SK-N-SH treated with all-trans-retinoic acid at 6 μM for 48 hours (cell line): ENCODE measurements at regions not wholly inside any gene's neighbourhood (a gene's known extent, or its start where the extent isn't known, plus 50 kb on each side); places are given as distances from the start of the nearest gene placed in this dataset.

Experiments used
- ATAC-seq: fragments of 200-7000 bp; cut with Tn5 transposase; 3 replicates; pipeline ENCODE4 v1.9.1; 2020; ENCODE audit warnings: mild to moderate bottlenecking, moderate library complexity
- ARNTL ChIP-seq: fragments of 450-650 bp; formaldehyde crosslinking; IDR thresholded peaks from 2 replicates; pipeline ENCODE4 v1.5.0; 2020; ENCODE audit warnings: low read depth, mild to moderate bottlenecking, moderate library complexity, borderline replicate concordance
- BACH2 ChIP-seq: fragments of 250-450 bp; sonication (Bioruptor Pico); IDR thresholded peaks from 2 replicates; pipeline ENCODE4 v1.9.0; 2021; ENCODE audit warnings: mild to moderate bottlenecking, borderline replicate concordance
- CSDC2 ChIP-seq: fragments of 250-450 bp; sonication (Bioruptor Pico); IDR thresholded peaks from 2 replicates; pipeline ENCODE4 v1.5.0; 2020; ENCODE audit warnings: mild to moderate bottlenecking, moderate library complexity
- ESRRG ChIP-seq: fragments of 250-450 bp; sonication (Bioruptor Pico); IDR thresholded peaks from 2 replicates; pipeline ENCODE4 v1.6.1; 2021; ENCODE audit warnings: mild to moderate bottlenecking
- GLIS3 ChIP-seq: fragments of 250-450 bp; sonication (Bioruptor Pico); IDR thresholded peaks from 2 replicates; pipeline ENCODE4 v1.5.0; 2020; ENCODE audit warnings: mild to moderate bottlenecking, moderate library complexity
- ISL1 ChIP-seq: fragments of 250-450 bp; sonication (Bioruptor Pico); IDR thresholded peaks from 2 replicates; pipeline ENCODE4 v2.1.2; 2022; ENCODE audit warnings: mild to moderate bottlenecking, moderate library complexity
- OSR1 ChIP-seq: fragments of 250-450 bp; sonication (Bioruptor Pico); IDR thresholded peaks from 2 replicates; pipeline ENCODE4 v1.8.0; 2022; ENCODE audit warnings: moderate library complexity, mild to moderate bottlenecking, inconsistent platforms
- SNAI2 ChIP-seq: fragments of 250-450 bp; sonication (Bioruptor Pico); IDR thresholded peaks from 2 replicates; pipeline ENCODE4 v1.5.0; 2020; ENCODE audit warnings: mild to moderate bottlenecking, moderate library complexity
- TCF4 ChIP-seq: fragments of 250-450 bp; sonication (Bioruptor Pico); IDR thresholded peaks from 2 replicates; pipeline ENCODE4 v1.8.0; 2021; ENCODE audit warnings: mild to moderate bottlenecking, moderate library complexity, borderline replicate concordance
- TOX ChIP-seq: fragments of 250-450 bp; sonication (Bioruptor Pico); IDR thresholded peaks from 2 replicates; pipeline ENCODE4 v1.8.0; 2021; ENCODE audit warnings: mild to moderate bottlenecking, moderate library complexity, borderline replicate concordance
- ZFP3 ChIP-seq: fragments of 250-450 bp; sonication (Bioruptor Pico); IDR thresholded peaks from 2 replicates; pipeline ENCODE4 v1.5.0; 2020; ENCODE audit warnings: mild to moderate bottlenecking, moderate library complexity
- ZFP30 ChIP-seq: fragments of 450-650 bp; formaldehyde crosslinking; IDR thresholded peaks from 2 replicates; pipeline ENCODE4 v1.5.0; 2022; ENCODE audit warnings: mild to moderate bottlenecking, moderate library complexity
- TF ChIP-seq, protein P1 (sequence below): fragments of 250-450 bp; sonication (Bioruptor Pico); IDR thresholded peaks from 2 replicates; pipeline ENCODE4 v1.8.0; 2020; ENCODE audit warnings: mild to moderate bottlenecking, moderate library complexity, borderline replicate concordance
- TF ChIP-seq, protein P2 (sequence below): fragments of 250-450 bp; sonication (Bioruptor Pico); IDR thresholded peaks from 2 replicates; pipeline ENCODE4 v1.8.0; 2021; ENCODE audit warnings: low read depth, mild to moderate bottlenecking, moderate library complexity, borderline replicate concordance
- TF ChIP-seq, protein P3 (sequence below): fragments of 250-450 bp; sonication (Bioruptor Pico); IDR thresholded peaks from 2 replicates; pipeline ENCODE4 v1.5.1; 2021; ENCODE audit warnings: mild to moderate bottlenecking, moderate library complexity
- TF ChIP-seq, protein P4 (sequence below): fragments of 250-450 bp; sonication (Bioruptor Pico); IDR thresholded peaks from 2 replicates; pipeline ENCODE4 v1.5.0; 2020; ENCODE audit warnings: mild to moderate bottlenecking, moderate library complexity
- TF ChIP-seq, protein P5 (sequence below): fragments of 250-450 bp; sonication (Bioruptor Pico); IDR thresholded peaks from 2 replicates; pipeline ENCODE4 v1.5.1; 2020; ENCODE audit warnings: low read depth, mild to moderate bottlenecking, moderate library complexity

DNA sequence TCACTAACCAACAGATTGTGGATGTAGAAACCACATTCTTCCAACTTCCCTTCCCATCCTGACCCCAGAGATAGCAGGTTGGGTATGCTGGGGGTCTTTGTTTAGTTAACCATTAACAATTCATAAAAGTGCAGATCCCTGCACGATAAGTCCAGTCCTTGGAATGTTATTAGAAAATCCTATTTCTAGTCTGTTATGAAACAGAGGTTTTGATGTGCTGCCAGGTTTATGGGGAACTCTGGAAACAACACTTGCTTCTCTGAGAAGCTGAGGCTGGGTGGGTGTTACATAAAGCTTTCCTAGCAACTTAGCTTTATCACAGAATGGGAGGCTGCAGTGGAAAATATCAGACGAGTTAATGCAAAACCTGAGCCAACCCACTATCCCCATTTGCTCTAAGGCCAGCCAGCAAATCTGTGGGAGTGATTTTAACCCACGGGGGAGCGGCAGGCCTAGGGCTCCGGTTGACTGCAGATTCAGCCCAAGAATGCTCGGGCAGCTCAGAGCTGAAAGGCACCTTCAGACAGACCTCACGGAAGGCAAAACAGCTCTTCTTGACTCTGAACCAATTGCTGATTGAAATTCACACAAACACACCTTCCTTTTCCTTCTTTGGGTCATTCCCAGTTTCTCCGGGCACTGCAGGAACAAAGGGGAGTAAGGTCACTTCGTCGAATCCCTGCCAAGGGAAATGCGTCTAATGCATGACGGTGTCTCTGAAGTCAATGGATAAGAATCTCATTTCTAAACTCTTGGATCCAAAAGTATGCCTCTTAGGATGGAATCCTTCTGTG is 111.7 kb upstream of the IRF2BP2 start:
- ATAC-seq: no peak
- TF ChIP-seq, protein P1, sequence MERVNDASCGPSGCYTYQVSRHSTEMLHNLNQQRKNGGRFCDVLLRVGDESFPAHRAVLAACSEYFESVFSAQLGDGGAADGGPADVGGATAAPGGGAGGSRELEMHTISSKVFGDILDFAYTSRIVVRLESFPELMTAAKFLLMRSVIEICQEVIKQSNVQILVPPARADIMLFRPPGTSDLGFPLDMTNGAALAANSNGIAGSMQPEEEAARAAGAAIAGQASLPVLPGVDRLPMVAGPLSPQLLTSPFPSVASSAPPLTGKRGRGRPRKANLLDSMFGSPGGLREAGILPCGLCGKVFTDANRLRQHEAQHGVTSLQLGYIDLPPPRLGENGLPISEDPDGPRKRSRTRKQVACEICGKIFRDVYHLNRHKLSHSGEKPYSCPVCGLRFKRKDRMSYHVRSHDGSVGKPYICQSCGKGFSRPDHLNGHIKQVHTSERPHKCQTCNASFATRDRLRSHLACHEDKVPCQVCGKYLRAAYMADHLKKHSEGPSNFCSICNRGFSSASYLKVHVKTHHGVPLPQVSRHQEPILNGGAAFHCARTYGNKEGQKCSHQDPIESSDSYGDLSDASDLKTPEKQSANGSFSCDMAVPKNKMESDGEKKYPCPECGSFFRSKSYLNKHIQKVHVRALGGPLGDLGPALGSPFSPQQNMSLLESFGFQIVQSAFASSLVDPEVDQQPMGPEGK (CRISPR knock-in tag): no peak
- TF ChIP-seq TOX (CRISPR knock-in tag) (no peak), ZFP30 (no peak), ESRRG (no peak), ZFP3 (peak; percentile 14; the same call in 1 of the 2 replicates), SNAI2 (CRISPR knock-in tag) (no peak), ISL1 (no peak), TCF4 (no peak), BACH2 (CRISPR knock-in tag) (no peak), GLIS3 (no peak)
- TF ChIP-seq, protein P2, sequence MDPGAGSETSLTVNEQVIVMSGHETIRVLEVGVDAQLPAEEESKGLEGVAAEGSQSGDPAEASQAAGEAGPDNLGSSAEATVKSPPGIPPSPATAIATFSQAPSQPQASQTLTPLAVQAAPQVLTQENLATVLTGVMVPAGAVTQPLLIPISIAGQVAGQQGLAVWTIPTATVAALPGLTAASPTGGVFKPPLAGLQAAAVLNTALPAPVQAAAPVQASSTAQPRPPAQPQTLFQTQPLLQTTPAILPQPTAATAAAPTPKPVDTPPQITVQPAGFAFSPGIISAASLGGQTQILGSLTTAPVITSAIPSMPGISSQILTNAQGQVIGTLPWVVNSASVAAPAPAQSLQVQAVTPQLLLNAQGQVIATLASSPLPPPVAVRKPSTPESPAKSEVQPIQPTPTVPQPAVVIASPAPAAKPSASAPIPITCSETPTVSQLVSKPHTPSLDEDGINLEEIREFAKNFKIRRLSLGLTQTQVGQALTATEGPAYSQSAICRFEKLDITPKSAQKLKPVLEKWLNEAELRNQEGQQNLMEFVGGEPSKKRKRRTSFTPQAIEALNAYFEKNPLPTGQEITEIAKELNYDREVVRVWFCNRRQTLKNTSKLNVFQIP (CRISPR knock-in tag): peak; percentile 76; the same call in 1 of the 2 replicates

DNA sequence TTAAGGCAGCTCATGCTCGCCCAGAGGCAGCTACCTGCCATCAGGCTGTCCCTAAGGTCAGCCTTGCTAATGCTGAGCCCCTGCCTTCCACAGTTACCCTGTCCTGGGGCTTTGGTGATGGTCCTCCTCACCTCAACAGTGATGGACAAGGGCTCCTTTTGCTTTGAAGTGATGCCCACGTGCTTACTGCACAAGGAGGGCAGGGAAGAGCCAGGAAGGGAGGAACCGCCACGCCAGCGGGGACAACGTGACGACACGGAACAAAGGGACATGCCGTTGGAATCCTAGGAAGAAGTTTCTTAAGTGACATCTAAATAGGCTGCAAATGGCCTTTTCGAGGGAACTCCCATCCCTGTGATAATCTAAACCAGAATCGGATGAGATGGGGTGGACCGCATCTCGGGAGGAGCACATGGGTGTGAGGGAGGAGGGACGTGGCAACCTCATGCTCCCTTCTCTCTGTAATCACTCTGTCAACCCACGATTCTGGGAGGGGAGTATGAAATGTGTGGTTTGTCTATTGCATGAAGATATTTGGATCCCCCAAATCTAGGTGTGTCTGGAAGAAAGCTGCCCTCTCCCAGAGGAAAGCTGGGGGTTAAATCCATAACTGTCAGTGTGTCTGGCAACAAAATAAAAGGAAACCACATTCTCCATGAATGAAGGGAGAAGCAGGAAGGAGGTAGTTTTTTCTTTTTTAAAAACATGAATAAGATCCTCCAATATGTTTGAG is 110.9 kb upstream of the IRF2BP2 start:
- ATAC-seq: no peak
- TF ChIP-seq, protein P2 (CRISPR knock-in tag): no peak
- TF ChIP-seq ZFP30 (no peak), ARNTL (no peak), OSR1 (CRISPR knock-in tag) (no peak), ISL1 (no peak), TCF4 (no peak), BACH2 (CRISPR knock-in tag) (no peak), TOX (CRISPR knock-in tag) (no peak), CSDC2 (CRISPR knock-in tag) (no peak)
- TF ChIP-seq, protein P3, sequence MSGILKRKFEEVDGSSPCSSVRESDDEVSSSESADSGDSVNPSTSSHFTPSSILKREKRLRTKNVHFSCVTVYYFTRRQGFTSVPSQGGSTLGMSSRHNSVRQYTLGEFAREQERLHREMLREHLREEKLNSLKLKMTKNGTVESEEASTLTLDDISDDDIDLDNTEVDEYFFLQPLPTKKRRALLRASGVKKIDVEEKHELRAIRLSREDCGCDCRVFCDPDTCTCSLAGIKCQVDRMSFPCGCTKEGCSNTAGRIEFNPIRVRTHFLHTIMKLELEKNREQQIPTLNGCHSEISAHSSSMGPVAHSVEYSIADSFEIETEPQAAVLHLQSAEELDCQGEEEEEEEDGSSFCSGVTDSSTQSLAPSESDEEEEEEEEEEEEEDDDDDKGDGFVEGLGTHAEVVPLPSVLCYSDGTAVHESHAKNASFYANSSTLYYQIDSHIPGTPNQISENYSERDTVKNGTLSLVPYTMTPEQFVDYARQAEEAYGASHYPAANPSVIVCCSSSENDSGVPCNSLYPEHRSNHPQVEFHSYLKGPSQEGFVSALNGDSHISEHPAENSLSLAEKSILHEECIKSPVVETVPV (CRISPR knock-in tag): no peak
- TF ChIP-seq, protein P1 (CRISPR knock-in tag): no peak
- TF ChIP-seq, protein P4, sequence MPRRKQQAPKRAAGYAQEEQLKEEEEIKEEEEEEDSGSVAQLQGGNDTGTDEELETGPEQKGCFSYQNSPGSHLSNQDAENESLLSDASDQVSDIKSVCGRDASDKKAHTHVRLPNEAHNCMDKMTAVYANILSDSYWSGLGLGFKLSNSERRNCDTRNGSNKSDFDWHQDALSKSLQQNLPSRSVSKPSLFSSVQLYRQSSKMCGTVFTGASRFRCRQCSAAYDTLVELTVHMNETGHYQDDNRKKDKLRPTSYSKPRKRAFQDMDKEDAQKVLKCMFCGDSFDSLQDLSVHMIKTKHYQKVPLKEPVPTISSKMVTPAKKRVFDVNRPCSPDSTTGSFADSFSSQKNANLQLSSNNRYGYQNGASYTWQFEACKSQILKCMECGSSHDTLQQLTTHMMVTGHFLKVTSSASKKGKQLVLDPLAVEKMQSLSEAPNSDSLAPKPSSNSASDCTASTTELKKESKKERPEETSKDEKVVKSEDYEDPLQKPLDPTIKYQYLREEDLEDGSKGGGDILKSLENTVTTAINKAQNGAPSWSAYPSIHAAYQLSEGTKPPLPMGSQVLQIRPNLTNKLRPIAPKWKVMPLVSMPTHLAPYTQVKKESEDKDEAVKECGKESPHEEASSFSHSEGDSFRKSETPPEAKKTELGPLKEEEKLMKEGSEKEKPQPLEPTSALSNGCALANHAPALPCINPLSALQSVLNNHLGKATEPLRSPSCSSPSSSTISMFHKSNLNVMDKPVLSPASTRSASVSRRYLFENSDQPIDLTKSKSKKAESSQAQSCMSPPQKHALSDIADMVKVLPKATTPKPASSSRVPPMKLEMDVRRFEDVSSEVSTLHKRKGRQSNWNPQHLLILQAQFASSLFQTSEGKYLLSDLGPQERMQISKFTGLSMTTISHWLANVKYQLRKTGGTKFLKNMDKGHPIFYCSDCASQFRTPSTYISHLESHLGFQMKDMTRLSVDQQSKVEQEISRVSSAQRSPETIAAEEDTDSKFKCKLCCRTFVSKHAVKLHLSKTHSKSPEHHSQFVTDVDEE (CRISPR knock-in tag): no peak
- TF ChIP-seq, protein P5, sequence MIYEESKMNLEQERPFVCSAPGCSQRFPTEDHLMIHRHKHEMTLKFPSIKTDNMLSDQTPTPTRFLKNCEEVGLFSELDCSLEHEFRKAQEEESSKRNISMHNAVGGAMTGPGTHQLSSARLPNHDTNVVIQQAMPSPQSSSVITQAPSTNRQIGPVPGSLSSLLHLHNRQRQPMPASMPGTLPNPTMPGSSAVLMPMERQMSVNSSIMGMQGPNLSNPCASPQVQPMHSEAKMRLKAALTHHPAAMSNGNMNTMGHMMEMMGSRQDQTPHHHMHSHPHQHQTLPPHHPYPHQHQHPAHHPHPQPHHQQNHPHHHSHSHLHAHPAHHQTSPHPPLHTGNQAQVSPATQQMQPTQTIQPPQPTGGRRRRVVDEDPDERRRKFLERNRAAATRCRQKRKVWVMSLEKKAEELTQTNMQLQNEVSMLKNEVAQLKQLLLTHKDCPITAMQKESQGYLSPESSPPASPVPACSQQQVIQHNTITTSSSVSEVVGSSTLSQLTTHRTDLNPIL (CRISPR knock-in tag): no peak
